Stimulated activated CD4-positive, alpha-beta T cell treated with anti-CD3 and anti-CD28 coated beads, TNF-alpha, amount 100 ng/mL, for 4 hours (primary cell): ENCODE measurements at regions not wholly inside any gene's neighbourhood (a gene's known extent, or its start where the extent isn't known, plus 50 kb on each side); places are given as distances from the start of the nearest gene placed in this dataset.
"Not testable (repeated sequence)": the region's sequence is repeated elsewhere in the genome, so short reads cannot be mapped to it uniquely, and the experiment has no call there.

Experiments used
- DNase-seq, 3 experiments: peaks; one replicate each; pipeline ENCODE4 v3.0.0-alpha.2; 2020; ENCODE audit warnings: low read depth in 3 of 3

- DNase-seq = no peak
Measured at GRCh38 chr5:42989190-42989589, 50.9 kb downstream of the ANXA2R start.

GRCh38 chr5:42988568-42988967 is 51.6 kb downstream of the ANXA2R start:
- no peak for DNase-seq

- no peak for DNase-seq
Measured at GRCh38 chr5:42985129-42986037, 54.7 kb downstream of the ANXA2R start.

- no peak for DNase-seq
Measured at GRCh38 chr5:42984307-42984706, 55.8 kb downstream of the ANXA2R start.

GRCh38 chr5:42982107-42982622 is 58.0 kb downstream of the ANXA2R start:
- DNase-seq = no peak

GRCh38 chr5:42981417-42982106 is 58.6 kb downstream of the ANXA2R start:
- not testable (repeated sequence) for DNase-seq

- DNase-seq = not testable (repeated sequence)
Measured at GRCh38 chr5:42981015-42981414, 59.1 kb downstream of the ANXA2R start.

GRCh38 chr5:42980391-42980790 is 59.7 kb downstream of the ANXA2R start:
- DNase-seq = not testable (repeated sequence)

DNA sequence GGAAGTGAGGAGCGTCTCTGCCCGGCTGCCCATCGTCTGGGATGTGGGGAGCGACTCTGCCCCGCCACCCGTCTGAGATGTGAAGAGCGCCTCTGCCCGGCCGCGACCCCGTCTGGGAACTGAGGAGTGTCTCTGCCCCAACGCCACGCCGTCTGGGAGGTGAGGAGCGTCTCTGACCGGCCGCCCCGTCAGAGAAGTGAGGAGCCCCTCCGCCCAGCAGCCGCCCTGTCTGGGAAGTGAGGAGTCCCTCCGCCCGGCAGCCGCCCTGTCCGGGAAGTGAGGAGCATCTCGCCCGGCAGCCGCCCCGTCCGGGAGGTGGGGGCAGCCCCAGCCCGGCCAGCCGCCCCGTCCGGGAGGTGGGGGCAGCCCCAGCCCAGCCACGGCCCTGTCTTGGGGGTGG is 60.9 kb downstream of the ANXA2R start:
- not testable (repeated sequence) for DNase-seq

DNA sequence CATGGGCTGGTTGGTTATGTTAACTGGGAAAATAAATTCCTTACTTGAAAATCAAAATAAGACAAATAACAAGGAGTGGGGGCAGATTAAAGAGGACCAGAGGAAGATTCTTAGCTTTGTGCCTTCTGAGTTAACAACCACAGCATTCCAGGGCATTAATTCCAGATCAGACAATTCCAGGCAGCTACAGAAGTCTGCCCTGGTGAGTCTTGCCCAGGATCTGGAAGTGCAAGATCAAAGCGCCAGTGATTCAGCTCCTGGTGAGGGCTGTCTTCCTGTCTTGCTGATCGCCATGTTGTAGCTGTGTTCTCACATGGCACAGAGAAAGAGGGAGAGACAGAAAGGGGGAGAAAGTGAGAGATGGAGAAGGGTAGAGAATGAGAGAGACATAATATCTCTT is 65.6 kb downstream of the ANXA2R start:
- no peak for DNase-seq

- DNase-seq = no peak
Measured at GRCh38 chr5:42970636-42971559, 69.2 kb downstream of the ANXA2R start.

GRCh38 chr5:42965934-42966333 is 74.2 kb downstream of the ANXA2R start:
- no peak for DNase-seq

DNA sequence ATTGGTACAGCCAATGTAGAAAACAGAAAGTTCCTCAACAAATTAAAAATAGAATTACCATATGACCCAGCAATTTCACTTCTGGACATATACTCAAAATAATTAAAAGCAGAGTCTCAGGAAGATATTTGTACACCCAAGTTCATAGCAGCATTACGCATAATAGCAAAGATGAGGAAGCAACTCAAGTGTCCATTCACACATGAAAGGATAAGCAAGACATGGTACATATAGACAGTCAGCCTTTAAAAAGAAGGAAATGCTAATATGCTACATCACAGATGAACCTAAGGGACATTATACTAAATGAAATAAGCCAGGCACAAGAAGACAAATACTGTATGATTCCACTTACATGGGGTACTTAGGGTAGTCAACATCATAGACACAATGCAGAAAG is 76.7 kb downstream of the ANXA2R start:
- no peak for DNase-seq

DNA sequence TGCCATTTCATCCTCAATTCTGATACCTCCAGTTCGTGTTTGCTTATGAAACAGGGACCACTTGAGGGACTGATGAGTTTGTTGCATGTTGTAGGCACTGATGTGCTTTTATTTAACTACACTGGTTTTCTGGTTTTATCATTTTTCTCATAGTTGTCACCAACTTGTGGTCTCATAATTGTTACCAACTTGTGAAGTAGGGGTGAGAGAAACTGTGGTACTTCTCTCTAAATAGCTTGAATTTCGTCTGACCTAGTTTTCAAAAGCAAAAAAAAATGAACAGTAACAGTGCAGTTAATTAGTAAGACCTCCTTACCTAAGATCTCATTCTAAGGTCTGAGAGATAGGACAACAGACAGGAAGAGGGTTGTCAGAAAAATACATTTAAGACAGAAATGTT is 78.0 kb downstream of the ANXA2R start:
- no peak for DNase-seq

GRCh38 chr5:42960506-42960905 is 79.6 kb downstream of the ANXA2R start:
- no peak for DNase-seq

DNA sequence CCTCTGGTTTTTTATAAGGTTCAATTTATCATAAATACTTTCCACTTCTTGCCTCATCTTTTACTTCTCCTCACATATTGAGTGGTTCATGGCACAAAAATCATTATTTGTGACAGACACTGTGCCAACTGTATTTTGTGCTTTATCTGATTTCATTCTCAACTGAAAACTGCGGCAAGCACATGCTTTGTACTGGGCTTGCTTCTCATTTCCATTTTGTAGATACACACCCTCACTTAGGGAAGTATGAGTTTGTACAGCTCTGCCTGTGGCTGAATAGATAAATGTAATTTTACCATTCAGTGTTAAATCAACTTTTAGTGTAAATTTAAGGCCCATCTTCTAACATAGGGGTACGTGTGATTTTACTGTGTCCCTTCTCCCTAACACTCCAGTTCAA is 83.6 kb downstream of the ANXA2R start:
- no peak for DNase-seq

- DNase-seq = no peak
Measured at GRCh38 chr5:42953041-42953440, 87.1 kb downstream of the ANXA2R start.

DNA sequence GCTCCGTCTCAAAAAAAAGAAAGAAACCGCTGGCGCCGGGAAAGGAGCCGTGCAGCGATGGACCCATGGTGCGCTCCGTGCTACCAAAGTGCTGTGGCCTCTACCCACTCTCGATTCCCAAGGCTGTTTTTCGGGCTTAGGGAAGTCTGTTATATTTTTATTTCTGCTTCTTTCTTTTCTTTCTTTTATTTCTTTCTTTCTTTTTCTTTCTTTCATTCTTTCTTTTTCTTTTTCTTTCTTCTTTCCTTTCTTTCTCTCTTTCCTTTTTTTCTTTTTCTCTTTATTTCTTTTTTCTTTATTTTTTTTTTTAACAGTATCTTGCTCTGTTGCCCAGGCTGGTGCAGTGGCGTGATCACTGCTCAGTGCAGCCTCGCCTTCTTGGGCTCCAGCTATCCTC is 87.5 kb downstream of the ANXA2R start:
- DNase-seq = no peak

GRCh38 chr5:42951293-42951840 is 88.8 kb downstream of the ANXA2R start:
- DNase-seq = peak; percentile 23 to 36 (median 33)

GRCh38 chr5:42950456-42951292 is 89.4 kb downstream of the ANXA2R start:
- peak; percentile 33 to 65 (median 60) for DNase-seq

DNA sequence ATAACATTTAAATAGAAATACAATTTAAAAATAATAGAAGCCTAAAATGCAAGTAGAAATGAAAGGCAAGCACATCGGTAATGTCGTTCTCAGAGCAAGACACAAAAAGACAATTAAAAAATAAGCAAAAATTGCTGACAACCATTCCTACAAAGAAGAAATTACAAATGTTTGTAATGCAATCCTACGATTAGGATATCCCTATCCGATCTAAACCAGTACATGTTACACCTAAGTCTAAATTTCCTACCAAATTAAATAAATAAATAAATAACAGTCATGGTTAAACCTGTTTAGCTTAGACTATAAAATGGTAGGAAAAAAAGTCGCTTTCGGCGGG is 90.0 kb downstream of the ANXA2R start:
- DNase-seq = no peak
